ENCODE measurements at regions not wholly inside any gene's neighbourhood (a gene's known extent, or its start where the extent isn't known, plus 50 kb on each side); places are given as distances from the start of the nearest gene placed in this dataset.
A peak's percentile ranks its signal among the peaks of the same experiment; 100 is the strongest.
"Not testable (repeated sequence)": the region's sequence is repeated elsewhere in the genome, so short reads cannot be mapped to it uniquely, and the experiment has no call there.

DNA sequence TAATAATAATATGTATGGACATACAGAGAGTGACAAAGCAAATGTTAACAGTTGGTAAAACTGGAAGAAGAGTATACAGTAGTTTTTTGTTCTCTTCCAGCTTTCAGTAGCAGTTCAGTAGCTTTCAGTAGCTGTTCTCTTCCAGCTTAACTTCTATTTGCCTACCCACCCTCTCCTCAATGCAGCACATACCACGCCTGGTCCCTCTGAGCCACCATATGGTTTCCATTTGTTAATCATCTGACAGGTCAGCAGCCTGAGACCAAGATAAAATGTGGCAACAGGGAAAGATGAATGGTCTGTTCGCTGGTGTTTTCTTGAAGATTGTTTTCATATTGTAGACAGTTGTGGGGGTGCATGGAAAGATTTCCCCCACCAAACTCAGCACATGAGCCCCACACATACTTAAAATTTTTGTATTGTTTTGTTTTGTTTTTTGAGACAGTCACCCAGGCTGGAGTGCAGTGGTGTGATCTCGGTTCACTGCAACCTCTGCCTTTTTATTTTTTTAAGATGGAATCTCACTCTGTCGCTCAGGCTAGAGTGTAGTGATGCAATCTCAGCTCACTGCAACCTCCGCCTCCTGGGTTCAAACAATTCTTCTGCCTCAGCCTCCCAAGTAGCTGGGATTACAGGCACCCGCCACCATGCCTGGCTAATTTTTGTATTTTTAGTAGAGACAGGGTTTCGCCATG lies 56.8 kb downstream of the ATP6V0E2 start:
- intact Hi-C loops (cut with DNase I); DNase-seq: not testable (repeated sequence)
- peak; percentile 50 to 76 for ATAC-seq

DNA sequence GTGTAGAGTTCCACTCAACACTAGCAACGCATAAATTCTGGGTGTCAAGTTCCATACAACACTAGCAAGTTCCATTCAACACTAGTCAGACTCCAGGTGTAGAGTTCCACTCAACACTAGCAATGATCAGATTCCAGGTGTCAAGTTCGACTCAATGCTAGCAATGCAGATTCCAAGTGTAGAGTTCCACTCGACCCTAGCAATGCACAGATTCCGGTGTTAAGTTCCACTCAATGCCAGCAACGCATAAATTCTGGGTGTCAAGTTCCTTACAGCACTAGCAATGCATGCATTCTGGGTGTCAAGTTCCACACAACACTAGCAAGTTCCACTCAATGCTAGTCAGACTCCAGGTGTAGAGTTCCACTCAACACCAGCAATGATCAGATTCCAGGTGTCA lies 60.0 kb downstream of the ATP6V0E2 start:
- DNase-seq; intact Hi-C loops (cut with DNase I); ATAC-seq: not testable (repeated sequence)

DNA sequence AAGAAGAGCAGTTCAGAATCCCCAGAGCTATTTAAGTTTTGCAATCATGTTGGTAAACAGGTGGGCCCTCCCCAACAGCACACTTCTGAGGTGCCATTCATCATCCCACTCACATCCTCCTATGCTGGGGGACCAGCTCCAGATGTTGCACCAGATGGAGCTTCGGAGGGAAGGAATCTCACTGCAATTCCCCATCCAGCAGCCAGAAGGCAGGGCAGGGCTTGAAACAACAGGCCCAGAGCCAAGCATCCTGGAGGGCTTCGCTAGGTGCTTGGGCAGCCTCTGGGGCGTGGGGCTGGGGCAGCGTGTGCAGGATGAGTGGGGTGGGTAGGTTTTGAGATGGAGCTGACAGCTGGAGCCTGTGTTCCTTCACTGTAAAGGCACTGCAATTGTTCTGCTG lies 73.6 kb downstream of the ATP6V0E2 start:
- intact Hi-C loops (cut with DNase I); DNase-seq; ATAC-seq: not testable (repeated sequence)

DNA sequence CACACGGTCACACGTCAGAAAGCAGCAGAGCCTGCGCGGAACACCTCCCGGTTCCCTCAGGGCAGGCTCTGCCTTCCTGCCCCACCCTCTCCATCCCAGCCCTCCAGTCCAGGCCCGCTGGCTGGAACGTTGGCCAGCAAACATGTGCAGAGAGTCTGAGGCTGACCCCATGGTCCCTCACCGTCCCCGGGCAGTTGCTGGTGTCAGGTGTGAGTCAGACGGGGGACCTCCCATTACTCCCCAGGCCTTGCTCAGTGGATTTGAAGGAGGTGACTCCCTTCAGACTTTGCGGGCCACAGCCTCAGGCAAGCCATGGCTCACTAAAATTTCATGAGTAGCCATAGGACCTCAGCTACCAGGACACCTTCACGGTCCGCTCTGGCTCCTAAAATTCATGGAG lies 74.7 kb downstream of the ATP6V0E2 start:
- ATAC-seq; intact Hi-C loops (cut with DNase I); DNase-seq: not testable (repeated sequence)

DNA sequence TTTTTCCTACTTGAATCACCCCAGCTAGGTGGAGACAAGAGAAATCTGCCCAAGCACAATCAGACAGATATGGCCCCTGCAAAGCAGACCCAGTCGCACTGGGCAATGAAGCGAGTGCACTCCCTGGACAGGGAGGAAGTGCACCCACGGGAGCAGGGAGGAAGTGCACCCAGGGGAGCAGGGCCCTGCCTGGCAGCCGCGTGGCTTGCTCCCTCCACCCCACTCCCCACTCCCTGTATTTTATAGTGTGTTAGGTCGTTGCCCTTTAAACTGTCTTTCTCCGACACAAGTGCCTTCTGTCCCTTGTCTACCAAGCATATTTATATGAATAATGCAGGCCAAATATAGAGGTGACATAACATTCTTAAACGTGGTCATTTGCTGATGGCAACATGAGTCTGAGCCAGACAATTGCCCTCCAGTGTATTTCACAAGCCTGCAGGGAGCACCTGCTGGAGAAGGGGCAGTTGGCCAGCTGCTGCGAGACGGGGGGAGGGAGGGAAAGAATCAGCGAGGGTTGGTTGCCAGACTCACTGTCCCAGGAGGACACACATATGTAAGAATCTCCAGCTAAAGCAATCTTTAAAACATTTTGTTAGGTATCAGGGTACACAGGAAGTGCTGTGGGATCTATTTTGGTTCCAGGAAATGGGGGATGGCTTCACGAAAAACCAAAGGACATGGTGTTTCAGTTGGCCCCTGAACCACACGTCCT lies 76.3 kb downstream of the ATP6V0E2 start:
- peak; percentile 27 to 34 for ATAC-seq
- DNase-seq; intact Hi-C loops (cut with DNase I): not testable (repeated sequence)

DNA sequence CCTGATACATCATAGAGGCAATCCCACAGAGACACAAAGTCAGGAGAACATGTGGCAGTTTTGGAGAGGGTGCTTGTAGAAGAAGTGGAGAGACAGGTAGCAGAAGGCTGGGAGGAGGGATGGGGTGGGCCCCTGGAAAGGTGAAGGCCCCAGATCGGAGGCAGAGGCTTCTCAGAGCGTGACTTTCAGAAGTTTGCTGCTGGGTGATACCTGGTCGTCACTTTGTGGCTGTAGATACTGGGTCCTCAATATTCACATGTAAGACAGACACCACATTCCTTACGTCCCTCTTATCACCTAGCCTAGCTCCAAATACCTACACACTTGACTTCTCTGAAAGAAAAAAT lies 76.8 kb downstream of the ATP6V0E2 start:
- intact Hi-C loops (cut with DNase I); DNase-seq: not testable (repeated sequence)
- ATAC-seq, result peak in 1 of 2 donors; percentile 8

DNA sequence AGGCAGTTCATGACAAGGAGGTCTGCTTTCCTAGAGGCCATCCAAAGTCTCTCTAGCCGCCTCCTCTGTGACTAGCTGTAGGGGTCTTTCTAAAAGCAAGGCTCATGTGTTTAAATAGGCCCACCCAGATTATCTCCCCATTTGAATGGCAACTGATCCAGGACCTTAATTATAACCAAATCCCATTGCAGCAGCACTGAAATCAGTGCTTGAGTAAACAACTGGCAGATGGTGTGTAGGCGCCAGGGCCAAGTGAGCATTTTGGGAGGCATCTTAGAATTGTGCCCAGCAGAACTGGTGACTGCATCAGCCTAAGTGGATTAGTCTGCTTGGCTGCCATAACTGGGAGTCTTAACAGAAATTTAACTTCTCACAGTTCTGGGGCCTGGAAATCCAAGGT lies 77.8 kb downstream of the ATP6V0E2 start:
- ATAC-seq; DNase-seq; intact Hi-C loops (cut with DNase I): not testable (repeated sequence)

DNA sequence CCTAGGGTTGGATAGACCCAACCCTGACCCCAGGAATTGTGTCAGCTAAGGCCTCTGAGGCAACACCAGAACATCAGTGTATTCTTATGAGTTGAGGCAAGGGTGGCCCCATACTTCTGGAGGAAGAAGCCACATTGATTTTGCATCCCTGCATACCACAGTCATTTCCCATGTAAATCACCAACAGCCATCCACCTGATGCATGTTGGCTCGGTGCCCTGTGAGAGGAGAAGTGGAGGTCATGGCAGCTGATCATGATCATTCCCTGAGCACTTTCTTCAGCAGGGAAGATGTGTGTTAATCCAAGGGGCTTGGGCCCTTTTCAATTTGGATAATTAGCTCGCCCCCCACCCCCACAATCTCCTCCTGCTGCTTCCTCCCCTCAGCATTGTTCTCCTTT lies 85.1 kb downstream of the ATP6V0E2 start:
- intact Hi-C loops (cut with DNase I); ATAC-seq; DNase-seq: not testable (repeated sequence)

DNA sequence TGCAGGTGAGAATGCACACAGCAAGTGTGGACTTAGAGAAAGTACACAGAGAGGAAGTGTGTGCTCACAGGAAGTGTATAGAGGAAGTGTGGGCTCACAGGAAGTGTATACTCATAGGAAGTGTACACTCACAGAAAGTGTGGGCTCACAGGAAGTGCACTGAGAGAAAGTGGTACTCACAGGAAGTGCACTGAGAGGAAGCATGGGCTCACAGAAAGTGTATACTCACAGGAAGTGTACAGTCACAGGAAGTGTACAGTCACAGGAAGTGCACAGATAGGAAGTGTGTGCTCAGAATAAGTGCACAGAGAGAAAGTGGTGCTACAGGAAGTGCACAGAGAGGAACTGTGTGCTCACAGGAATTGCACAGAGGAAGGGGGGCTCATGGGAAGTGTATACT lies 87.1 kb downstream of the ATP6V0E2 start:
- ATAC-seq; intact Hi-C loops (cut with DNase I); DNase-seq: not testable (repeated sequence)

DNA sequence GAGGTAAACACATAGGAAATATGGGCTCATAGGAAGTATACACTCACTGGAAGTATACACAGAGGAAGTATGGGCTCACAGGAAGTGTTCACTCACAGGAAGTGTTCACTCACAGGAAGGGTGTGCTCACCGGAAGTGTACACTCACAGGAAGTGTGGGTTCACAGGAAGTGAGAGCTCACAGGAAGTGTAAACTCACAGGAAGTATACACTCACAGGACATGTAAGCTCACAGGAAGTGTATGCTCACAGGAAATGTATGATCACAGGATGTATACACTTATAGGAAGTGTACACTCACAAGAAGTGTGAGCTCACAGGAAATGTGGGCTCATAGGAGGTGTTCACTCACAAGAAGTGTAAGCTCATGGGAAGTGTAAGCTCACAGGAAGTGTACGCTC lies 88.1 kb downstream of the ATP6V0E2 start:
- intact Hi-C loops (cut with DNase I); DNase-seq; ATAC-seq: not testable (repeated sequence)

DNA sequence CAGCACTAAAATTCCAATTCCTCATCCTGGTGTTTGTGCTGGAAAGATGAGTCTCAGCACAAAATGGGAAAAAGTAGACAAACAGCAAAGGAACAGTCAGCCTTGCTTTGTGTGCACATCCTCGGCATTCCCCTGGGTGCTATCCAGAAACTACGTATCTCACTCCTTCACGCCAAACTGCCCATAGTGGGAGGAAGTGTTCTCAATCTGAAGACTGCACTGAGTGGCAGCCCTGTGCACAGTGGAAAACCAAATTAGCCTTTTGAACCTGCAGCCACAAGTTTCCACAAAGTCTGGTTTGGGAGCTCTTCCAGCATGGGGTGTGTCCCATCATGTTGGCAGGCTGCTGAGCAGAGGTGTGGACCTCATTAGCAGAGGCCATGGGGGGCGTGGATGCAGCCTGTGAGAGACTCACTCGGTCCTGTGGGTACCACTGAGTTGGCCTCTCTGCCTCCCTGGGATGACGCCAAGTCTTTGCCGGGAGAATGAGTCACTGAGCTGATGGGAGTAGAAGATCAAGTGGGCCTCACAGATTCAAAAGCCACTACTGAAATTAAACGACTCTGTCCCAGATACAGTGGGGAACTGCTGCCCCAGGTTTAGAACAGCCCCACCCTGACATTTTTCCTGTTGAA lies 89.0 kb downstream of the ATP6V0E2 start:
- peak; percentile 36 for DNase-seq
- intact Hi-C loops (cut with DNase I), result not testable (repeated sequence)
- peak; percentile 59 to 91 for ATAC-seq

DNA sequence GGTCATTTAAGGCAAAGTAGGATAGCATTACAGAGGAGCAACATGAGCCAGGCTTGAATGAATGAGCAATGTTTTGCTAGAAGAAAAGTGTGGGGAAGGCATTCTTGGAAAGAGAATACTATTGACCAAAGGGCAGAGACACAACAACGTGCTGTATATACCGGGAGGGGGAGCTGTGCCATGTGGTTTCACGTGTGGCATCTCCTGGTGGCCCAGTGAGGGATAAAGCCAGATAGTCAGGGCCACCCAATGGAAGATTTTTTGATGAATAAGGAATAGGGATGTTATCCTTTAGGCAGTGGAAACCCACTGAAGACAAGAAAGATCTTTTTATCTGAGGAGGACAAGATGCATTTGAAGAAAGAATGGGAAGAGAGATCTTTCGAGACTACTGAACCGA lies 90.2 kb downstream of the ATP6V0E2 start:
- intact Hi-C loops (cut with DNase I); DNase-seq; ATAC-seq: not testable (repeated sequence)

DNA sequence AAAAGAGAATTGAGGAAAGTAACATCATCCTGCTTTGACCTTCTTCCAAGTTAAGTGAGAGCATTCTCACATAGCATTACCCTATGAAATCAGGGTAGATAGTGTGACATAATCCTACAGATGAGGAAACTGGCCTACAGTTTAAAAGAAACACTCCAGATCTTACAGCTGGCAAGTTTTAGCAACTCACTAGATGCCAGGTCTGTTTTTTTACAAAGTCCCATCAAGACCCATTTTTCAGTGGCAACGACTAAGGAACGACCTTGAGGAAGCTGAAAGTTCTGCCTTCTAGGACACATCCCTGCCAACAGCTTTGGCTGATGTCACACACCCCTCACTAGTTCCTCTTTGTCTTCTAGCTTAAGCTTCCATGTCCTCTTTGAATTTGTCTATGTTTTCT lies 92.7 kb downstream of the ATP6V0E2 start:
- DNase-seq; ATAC-seq; intact Hi-C loops (cut with DNase I): not testable (repeated sequence)

DNA sequence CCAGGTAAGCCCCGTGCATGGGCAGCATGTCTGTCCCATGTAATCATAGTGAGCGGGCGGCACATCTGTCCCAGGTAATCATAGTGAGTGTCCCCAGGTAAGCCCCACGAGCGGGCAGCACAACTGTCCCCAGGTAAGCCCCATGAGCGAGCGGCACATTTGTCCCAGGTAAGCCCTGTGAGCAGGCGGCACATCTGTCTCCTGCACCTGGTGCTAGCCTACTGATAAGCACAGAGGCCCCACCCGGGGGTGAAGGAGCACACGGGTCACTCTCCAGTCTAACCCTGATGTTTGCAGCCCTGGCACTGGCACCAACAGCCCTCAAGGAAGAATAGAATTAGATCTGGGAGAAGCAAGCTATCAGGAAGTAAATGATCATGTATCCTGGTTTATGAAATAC lies 99.2 kb downstream of the ATP6V0E2 start:
- DNase-seq; ATAC-seq; intact Hi-C loops (cut with DNase I): not testable (repeated sequence)

DNA sequence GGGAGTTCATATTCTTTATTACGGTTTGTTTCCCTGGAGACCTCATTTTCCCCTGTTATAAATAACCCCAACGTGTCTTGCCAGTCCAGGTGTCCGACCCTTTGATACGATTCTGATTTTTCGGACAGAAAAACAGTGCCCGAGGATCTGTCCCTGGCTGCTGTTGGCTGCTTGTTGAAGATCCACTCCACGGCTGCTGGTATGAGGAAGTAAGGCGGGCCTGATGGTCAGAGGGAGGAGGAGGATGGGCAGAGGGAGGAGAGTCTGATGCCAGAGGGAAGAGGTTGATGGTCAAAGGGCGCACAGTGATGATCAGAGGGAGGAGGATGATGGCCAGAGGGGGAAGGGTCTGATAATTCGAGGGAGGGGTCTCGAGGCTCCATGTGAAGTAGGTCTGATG lies 99.9 kb downstream of the ATP6V0E2 start:
- DNase-seq; intact Hi-C loops (cut with DNase I); ATAC-seq: not testable (repeated sequence)

DNA sequence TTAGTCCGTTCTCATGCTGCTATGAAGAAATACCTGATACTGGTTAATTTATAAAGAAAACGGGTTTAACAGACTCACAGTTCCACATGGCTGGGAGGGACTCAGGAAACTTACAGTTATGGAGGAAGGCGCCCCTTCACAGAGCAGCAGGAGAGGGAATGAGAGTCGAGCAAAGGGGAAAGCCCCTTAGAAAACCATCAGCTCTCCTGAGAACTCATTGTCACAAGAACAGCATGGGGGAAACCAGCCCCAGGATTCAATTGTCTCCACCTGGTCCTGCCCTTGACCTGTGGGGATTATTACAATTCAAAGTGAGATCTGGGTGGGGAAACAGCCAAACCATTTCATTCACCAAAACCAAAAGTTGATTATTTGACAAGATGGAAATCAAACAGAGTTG lies 101.8 kb downstream of the ATP6V0E2 start:
- ATAC-seq; DNase-seq; intact Hi-C loops (cut with DNase I): not testable (repeated sequence)

DNA sequence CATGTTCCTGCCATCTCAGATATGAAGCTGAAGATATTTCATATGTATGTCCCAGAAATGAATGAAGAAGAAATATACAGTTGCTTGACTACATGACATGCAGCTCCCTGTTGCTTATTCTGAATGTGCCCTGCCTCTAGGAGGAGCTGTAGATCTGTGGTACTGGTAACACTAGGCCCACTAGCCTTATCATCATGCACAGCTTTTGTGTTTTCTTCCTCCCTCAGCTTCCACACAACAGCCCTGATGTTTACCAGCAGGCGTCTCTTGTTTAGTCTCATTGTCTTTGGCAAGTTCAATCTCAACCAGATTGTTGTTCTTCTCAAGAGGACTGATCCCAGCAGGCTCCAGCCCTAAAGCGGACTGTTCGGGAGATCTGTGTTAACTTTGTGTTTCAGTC lies 104.8 kb downstream of the ATP6V0E2 start:
- intact Hi-C loops (cut with DNase I); ATAC-seq; DNase-seq: not testable (repeated sequence)

DNA sequence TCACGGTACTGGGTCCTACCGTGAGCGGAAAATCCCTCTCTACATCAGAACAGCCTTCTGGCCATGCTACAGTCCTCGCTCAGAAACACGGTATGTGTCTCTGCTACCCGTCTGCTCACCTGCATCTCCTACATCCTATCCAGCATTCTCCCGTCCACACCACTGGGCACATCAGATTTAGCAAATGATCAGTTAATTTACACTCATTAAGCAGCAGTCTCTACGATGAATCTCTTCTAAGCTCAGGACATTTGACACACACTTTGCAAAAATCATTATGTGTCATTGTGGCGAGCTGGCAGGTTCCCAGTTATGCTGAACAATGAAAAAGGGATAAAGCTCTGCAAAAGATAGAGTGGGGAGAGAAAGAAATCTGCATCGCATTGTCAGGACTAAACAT lies 105.2 kb downstream of the ATP6V0E2 start:
- ATAC-seq; intact Hi-C loops (cut with DNase I); DNase-seq: not testable (repeated sequence)

DNA sequence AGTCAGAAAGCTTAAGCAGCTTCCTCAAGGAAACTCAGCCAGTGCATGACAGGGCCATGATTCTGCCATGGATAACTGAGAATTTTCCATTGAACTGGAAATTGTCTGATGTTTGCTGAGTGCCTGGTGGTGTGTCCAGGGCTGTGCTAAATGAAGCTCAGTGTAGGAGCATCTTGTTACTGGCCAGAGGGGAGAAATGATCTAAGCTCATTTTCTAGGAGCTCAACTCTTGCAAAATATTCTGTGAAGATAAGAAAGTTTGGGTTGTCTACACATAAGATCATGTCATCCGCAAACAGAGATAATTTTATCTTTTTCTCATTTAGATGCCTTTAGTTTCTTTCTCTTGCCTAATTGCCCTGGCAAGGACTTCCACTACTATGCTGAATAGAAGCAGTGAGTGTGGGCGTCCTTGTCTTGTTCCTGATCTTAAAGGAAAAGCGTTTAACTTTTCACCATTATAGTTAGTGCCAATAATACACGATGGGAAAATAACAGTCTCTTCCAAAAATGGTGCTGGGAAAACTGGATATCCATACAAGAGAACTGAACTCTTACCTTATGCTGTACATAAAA lies 108.9 kb downstream of the ATP6V0E2 start:
- peak in 1 of 2 donors; percentile 85 for ATAC-seq
- DNase-seq; intact Hi-C loops (cut with DNase I): not testable (repeated sequence)
